A549 (cell line): ENCODE measurements at regions not wholly inside any gene's neighbourhood (a gene's known extent, or its start where the extent isn't known, plus 50 kb on each side); places are given as distances from the start of the nearest gene placed in this dataset.

Experiments used
- ATAC-seq, 2 experiments: fragments of 200-7000 bp in 1 of 2; fragments of >200 bp in 1 of 2; cut with Nextera tagmentation in 1 of 2; cut with Tn5 transposase in 1 of 2; 3 replicates each; pipeline versions ENCODE4 v1.8.0 to v1.9.1; 2018 to 2020; ENCODE audit warnings: mild to moderate bottlenecking in 1 of 2, moderate library complexity in 1 of 2
- CTCF ChIA-PET: fragments of 300-600 bp; sonication (Branson Sonifier 250); formaldehyde crosslinking; extraction: SDS; loops from one replicate; lab custom pipeline; 2021; ENCODE audit warnings: antibody characterized with exemption, inconsistent platforms; lab: Yijun Ruan, JAX
- POLR2A ChIA-PET: fragments of 350-600 bp; formaldehyde crosslinking; extraction: SDS; loops from one replicate; lab custom pipeline; 2021; ENCODE audit warnings: antibody characterized with exemption, inconsistent platforms; lab: Yijun Ruan, JAX
- DNase-seq, 2 experiments: peaks; one replicate each; pipeline versions ENCODE4 v3.0.0 to v3.0.0-alpha.2; 2011 to 2016; ENCODE audit warnings: low read depth in 1 of 2, low spot score in 1 of 2
- FAIRE-seq: peaks from 2 replicates; lab custom pipeline; 2011; peaks lifted over from hg19 to GRCh38; lab: Jason Lieb, UNC
- H3K27ac ChIP-seq, 2 experiments: fragments of >200 bp; sonication (Bioruptor Twin); formaldehyde crosslinking; 3 replicates each; pipeline ENCODE4 v1.5.1; 2016 to 2017
- H3K4me1 ChIP-seq: fragments of >200 bp; sonication (Bioruptor Twin); formaldehyde crosslinking; 3 replicates; pipeline ENCODE4 v1.6.1; 2016
- H3K4me2 ChIP-seq: fragments of >200 bp; sonication (Bioruptor Twin); formaldehyde crosslinking; 3 replicates; pipeline ENCODE4 v1.6.1; 2016
- H3K4me3 ChIP-seq: fragments of >200 bp; sonication (Bioruptor Twin); formaldehyde crosslinking; 3 replicates; pipeline ENCODE4 v1.5.1; 2016
- H3K9me3 ChIP-seq: fragments of >200 bp; sonication (Bioruptor Twin); formaldehyde crosslinking; 3 replicates; pipeline ENCODE4 v1.6.1; 2016
- CBX8 ChIP-seq: fragments of 200-600 bp; sonication (generic); IDR thresholded peaks from 2 replicates; pipeline ENCODE4 v1.6.1; 2016
- CHD2 ChIP-seq: fragments of 150-350 bp; IDR thresholded peaks from 2 replicates; pipeline ENCODE4 v1.6.1; 2014; ENCODE audit warnings: low read length; ENCODE audit not compliant: partially characterized antibody
- EHMT2 ChIP-seq: fragments of 200-600 bp; sonication (generic); IDR thresholded peaks from 2 replicates; pipeline ENCODE4 v1.6.1; 2016; ENCODE audit warnings: antibody characterized with exemption, low read depth, mild to moderate bottlenecking, moderate library complexity
- EP300 ChIP-seq, 2 experiments: fragments of >200 bp; sonication (Bioruptor Twin); formaldehyde crosslinking; IDR thresholded peaks; 2 replicates in 1 of 2; 3 replicates in 1 of 2; pipeline ENCODE4 v1.6.1; 2016 to 2017
- FOSL2 ChIP-seq, 2 experiments: fragments of 450-650 bp in 1 of 2; fragments of >200 bp in 1 of 2; sonication (Bioruptor Twin) in 1 of 2; formaldehyde crosslinking; IDR thresholded peaks; 2 replicates each; pipeline versions ENCODE4 v1.5.0 to v1.6.1; 2016 to 2020; ENCODE audit warnings: mild to moderate bottlenecking in 1 of 2, moderate library complexity in 1 of 2
- KDM5A ChIP-seq: fragments of 200-600 bp; sonication (generic); IDR thresholded peaks from 2 replicates; pipeline ENCODE4 v1.6.1; 2016; ENCODE audit warnings: antibody characterized with exemption, mild to moderate bottlenecking
- MAFK ChIP-seq: fragments of 450-650 bp; IDR thresholded peaks from 2 replicates; pipeline ENCODE4 v1.6.1; 2014; ENCODE audit not compliant: partially characterized antibody
- MYC ChIP-seq: IDR thresholded peaks from 2 replicates; pipeline ENCODE4 v1.6.1; 2012; ENCODE audit warnings: mild to moderate bottlenecking, inconsistent platforms, low read length, improper control_type of control experiment, borderline replicate concordance
- NFE2L2 ChIP-seq: fragments of 150-350 bp; conservative IDR thresholded peaks from 2 replicates; pipeline ENCODE4 v1.6.1; 2014; ENCODE audit warnings: low read length
- RARB ChIP-seq: fragments of 250-450 bp; sonication (Bioruptor Pico); IDR thresholded peaks from 2 replicates; pipeline ENCODE4 v1.8.0; 2021; ENCODE audit warnings: mild to moderate bottlenecking, moderate library complexity
- RFX5 ChIP-seq: fragments of 450-650 bp; IDR thresholded peaks from 2 replicates; pipeline ENCODE4 v1.7.1; 2014; ENCODE audit warnings: antibody characterized with exemption, mild to moderate bottlenecking, moderate library complexity
- RNF2 ChIP-seq: fragments of 200-600 bp; sonication (generic); IDR thresholded peaks from 2 replicates; pipeline ENCODE4 v1.6.1; 2016; ENCODE audit warnings: low read depth, mild to moderate bottlenecking, antibody characterized with exemption, moderate library complexity, borderline replicate concordance
- TP53 ChIP-seq: fragments of 250-450 bp; sonication (Bioruptor Pico); IDR thresholded peaks from 2 replicates; pipeline ENCODE4 v1.5.0; 2021; ENCODE audit warnings: mild to moderate bottlenecking, moderate library complexity
- ZC3H11A ChIP-seq: fragments of 450-650 bp; IDR thresholded peaks from 2 replicates; pipeline ENCODE4 v1.6.1; 2014; ENCODE audit warnings: antibody characterized with exemption, mild to moderate bottlenecking
- WGBS: methylation state at CpG from one replicate; pipeline ENCODE4 v1.1.6; 2017; ENCODE audit errors: missing lambda C conversion rate; 5-methylcytosine and 5-hydroxymethylcytosine counted together
- TF ChIP-seq, protein P1 (sequence below): IDR thresholded peaks from 2 replicates; pipeline ENCODE4 v1.6.1; 2012
- TF ChIP-seq, protein P2 (sequence below): fragments of >200 bp; sonication (Bioruptor Twin); formaldehyde crosslinking; IDR thresholded peaks from 2 replicates; pipeline ENCODE4 v1.6.1; 2016
- TF ChIP-seq, protein P3 (sequence below): fragments of 250-450 bp; sonication (Bioruptor Pico); IDR thresholded peaks from 2 replicates; pipeline ENCODE4 v1.5.0; 2020; ENCODE audit warnings: low read depth, mild to moderate bottlenecking, moderate library complexity
- TF ChIP-seq, protein P4 (sequence below): fragments of 150-350 bp; IDR thresholded peaks from 2 replicates; pipeline ENCODE4 v1.6.1; 2014; ENCODE audit warnings: low read depth, mild to moderate bottlenecking, low read length
- TF ChIP-seq, protein P5 (sequence below): fragments of 250-450 bp; sonication (Bioruptor Pico); IDR thresholded peaks from 2 replicates; pipeline ENCODE4 v1.5.0; 2021; ENCODE audit warnings: mild to moderate bottlenecking, moderate library complexity, borderline replicate concordance
- TF ChIP-seq, protein P6 (sequence below): fragments of 200-600 bp; sonication (generic); IDR thresholded peaks from 2 replicates; pipeline ENCODE4 v1.6.1; 2016; ENCODE audit warnings: antibody characterized with exemption, mild to moderate bottlenecking, moderate library complexity

DNA sequence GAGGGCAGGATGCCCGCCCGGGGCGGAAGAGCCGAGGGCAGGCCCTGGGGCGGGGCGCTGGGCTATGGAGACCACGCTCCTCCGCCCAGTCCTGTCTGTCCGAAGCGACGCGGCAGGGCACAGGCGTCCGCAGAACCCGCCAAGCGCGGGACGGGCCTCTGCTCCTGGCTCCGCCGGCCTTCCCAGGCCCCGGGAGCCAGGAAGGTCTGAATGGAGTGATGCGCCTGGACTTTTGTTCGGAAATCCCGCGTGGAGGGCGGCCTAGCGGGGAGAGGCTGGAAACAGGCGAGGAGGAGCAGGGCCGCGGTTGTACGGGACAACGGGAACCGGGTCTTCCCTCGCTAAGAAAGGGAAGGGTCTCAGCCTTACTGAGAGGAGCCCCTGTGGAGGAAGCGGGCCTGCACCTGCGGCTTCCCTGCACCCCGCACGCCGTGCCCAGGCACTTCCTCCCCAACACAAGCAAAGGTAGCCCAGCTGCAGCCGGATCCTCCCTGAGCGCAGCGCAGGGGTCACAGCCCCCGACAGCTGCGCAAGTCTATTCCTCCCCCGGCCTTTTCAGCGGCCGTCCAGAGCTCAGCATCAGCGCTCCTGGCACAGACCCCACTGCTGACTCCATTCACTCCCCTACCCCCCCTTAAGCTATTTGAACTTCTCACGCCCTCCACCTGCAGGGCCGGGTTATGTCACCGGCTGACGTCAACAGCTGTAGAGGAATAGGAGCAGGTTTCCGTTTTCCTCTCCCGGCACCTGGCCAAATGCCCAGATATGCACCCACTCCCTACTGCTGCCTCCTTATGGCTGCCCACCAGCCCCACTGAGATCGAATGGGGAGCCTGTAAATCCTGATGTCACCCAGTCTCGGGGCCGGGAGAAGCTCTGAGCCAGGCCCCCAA is 143.2 kb upstream of the RET start:
- ChIA-PET POLR2A (no interaction called here), CTCF (no interaction called here)
- no peak for FAIRE-seq
- no peak overlapping the region for H3K4me3 ChIP-seq
- H3K4me1 ChIP-seq, result no peaks in the 10 kb centered on the region
- H3K4me2 ChIP-seq, result no peak overlapping the region
- H3K9me3 ChIP-seq, result no peaks in the 10 kb centered on the region
- ATAC-seq, result no peak; a peak in 1 of 6 replicates
- no peak for TF ChIP-seq EHMT2
- no peak for TF ChIP-seq CHD2
- TF ChIP-seq MAFK, result no peak
- TF ChIP-seq, protein P1, sequence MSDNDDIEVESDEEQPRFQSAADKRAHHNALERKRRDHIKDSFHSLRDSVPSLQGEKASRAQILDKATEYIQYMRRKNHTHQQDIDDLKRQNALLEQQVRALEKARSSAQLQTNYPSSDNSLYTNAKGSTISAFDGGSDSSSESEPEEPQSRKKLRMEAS, result no peak
- TF ChIP-seq RNF2, result no peak
- TF ChIP-seq RFX5, result no peak
- TF ChIP-seq, protein P2, sequence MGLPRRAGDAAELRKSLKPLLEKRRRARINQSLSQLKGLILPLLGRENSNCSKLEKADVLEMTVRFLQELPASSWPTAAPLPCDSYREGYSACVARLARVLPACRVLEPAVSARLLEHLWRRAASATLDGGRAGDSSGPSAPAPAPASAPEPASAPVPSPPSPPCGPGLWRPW, result no peak
- TF ChIP-seq, protein P3, sequence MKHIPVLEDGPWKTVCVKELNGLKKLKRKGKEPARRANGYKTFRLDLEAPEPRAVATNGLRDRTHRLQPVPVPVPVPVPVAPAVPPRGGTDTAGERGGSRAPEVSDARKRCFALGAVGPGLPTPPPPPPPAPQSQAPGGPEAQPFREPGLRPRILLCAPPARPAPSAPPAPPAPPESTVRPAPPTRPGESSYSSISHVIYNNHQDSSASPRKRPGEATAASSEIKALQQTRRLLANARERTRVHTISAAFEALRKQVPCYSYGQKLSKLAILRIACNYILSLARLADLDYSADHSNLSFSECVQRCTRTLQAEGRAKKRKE (CRISPR knock-in tag), result no peak
- TF ChIP-seq TP53 (CRISPR knock-in tag), result no peak
- TF ChIP-seq, protein P4, sequence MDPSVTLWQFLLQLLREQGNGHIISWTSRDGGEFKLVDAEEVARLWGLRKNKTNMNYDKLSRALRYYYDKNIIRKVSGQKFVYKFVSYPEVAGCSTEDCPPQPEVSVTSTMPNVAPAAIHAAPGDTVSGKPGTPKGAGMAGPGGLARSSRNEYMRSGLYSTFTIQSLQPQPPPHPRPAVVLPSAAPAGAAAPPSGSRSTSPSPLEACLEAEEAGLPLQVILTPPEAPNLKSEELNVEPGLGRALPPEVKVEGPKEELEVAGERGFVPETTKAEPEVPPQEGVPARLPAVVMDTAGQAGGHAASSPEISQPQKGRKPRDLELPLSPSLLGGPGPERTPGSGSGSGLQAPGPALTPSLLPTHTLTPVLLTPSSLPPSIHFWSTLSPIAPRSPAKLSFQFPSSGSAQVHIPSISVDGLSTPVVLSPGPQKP, result no peak
- TF ChIP-seq, protein P5, sequence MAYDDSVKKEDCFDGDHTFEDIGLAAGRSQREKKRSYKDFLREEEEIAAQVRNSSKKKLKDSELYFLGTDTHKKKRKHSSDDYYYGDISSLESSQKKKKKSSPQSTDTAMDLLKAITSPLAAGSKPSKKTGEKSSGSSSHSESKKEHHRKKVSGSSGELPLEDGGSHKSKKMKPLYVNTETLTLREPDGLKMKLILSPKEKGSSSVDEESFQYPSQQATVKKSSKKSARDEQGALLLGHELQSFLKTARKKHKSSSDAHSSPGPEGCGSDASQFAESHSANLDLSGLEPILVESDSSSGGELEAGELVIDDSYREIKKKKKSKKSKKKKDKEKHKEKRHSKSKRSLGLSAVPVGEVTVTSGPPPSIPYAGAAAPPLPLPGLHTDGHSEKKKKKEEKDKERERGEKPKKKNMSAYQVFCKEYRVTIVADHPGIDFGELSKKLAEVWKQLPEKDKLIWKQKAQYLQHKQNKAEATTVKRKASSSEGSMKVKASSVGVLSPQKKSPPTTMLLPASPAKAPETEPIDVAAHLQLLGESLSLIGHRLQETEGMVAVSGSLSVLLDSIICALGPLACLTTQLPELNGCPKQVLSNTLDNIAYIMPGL (CRISPR knock-in tag), result no peak
- no peak for TF ChIP-seq NFE2L2
- no peak for TF ChIP-seq MYC
- TF ChIP-seq FOSL2 (IDR thresholded peaks at IDR 0.05), result no peak
- no peak for TF ChIP-seq FOSL2 (CRISPR knock-in tag; IDR thresholded peaks at IDR 0.05)
- TF ChIP-seq, protein P6, sequence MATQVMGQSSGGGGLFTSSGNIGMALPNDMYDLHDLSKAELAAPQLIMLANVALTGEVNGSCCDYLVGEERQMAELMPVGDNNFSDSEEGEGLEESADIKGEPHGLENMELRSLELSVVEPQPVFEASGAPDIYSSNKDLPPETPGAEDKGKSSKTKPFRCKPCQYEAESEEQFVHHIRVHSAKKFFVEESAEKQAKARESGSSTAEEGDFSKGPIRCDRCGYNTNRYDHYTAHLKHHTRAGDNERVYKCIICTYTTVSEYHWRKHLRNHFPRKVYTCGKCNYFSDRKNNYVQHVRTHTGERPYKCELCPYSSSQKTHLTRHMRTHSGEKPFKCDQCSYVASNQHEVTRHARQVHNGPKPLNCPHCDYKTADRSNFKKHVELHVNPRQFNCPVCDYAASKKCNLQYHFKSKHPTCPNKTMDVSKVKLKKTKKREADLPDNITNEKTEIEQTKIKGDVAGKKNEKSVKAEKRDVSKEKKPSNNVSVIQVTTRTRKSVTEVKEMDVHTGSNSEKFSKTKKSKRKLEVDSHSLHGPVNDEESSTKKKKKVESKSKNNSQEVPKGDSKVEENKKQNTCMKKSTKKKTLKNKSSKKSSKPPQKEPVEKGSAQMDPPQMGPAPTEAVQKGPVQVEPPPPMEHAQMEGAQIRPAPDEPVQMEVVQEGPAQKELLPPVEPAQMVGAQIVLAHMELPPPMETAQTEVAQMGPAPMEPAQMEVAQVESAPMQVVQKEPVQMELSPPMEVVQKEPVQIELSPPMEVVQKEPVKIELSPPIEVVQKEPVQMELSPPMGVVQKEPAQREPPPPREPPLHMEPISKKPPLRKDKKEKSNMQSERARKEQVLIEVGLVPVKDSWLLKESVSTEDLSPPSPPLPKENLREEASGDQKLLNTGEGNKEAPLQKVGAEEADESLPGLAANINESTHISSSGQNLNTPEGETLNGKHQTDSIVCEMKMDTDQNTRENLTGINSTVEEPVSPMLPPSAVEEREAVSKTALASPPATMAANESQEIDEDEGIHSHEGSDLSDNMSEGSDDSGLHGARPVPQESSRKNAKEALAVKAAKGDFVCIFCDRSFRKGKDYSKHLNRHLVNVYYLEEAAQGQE, result no peak
- no peak for TF ChIP-seq EP300 (IDR thresholded peaks at IDR 0.05)
- TF ChIP-seq RARB (CRISPR knock-in tag), result no peak
- TF ChIP-seq ZC3H11A, result no peak
- no peak for TF ChIP-seq CBX8
- TF ChIP-seq KDM5A, result no peak
- no peak overlapping the region for H3K27ac ChIP-seq
- WGBS, result 76% methylated on average over 54 of the region's 57 CpGs
- no peak for DNase-seq
